A549 (cell line): ENCODE measurements at regions not wholly inside any gene's neighbourhood (a gene's known extent, or its start where the extent isn't known, plus 50 kb on each side); places are given as distances from the start of the nearest gene placed in this dataset.

ENCODE experiments used
- ATAC-seq, 2 experiments: fragments of 200-7000 bp in 1 of 2; fragments of >200 bp in 1 of 2; cut with Nextera tagmentation in 1 of 2; cut with Tn5 transposase in 1 of 2; 3 replicates each; pipeline versions ENCODE4 v1.8.0 to v1.9.1; 2018 to 2020; ENCODE audit warnings: mild to moderate bottlenecking in 1 of 2, moderate library complexity in 1 of 2
- CTCF ChIA-PET: fragments of 300-600 bp; sonication (Branson Sonifier 250); formaldehyde crosslinking; extraction: SDS; loops from one replicate; lab custom pipeline; 2021; ENCODE audit warnings: antibody characterized with exemption, inconsistent platforms; lab: Yijun Ruan, JAX
- POLR2A ChIA-PET: fragments of 350-600 bp; formaldehyde crosslinking; extraction: SDS; loops from one replicate; lab custom pipeline; 2021; ENCODE audit warnings: antibody characterized with exemption, inconsistent platforms; lab: Yijun Ruan, JAX
- DNase-seq, 2 experiments: peaks; one replicate each; pipeline versions ENCODE4 v3.0.0 to v3.0.0-alpha.2; 2011 to 2016; ENCODE audit warnings: low read depth in 1 of 2, low spot score in 1 of 2
- FAIRE-seq: peaks from 2 replicates; lab custom pipeline; 2011; peaks lifted over from hg19 to GRCh38; lab: Jason Lieb, UNC
- H3K27ac ChIP-seq, 2 experiments: fragments of >200 bp; sonication (Bioruptor Twin); formaldehyde crosslinking; 3 replicates each; pipeline ENCODE4 v1.5.1; 2016 to 2017
- H3K4me1 ChIP-seq: fragments of >200 bp; sonication (Bioruptor Twin); formaldehyde crosslinking; 3 replicates; pipeline ENCODE4 v1.6.1; 2016
- H3K4me2 ChIP-seq: fragments of >200 bp; sonication (Bioruptor Twin); formaldehyde crosslinking; 3 replicates; pipeline ENCODE4 v1.6.1; 2016
- H3K4me3 ChIP-seq: fragments of >200 bp; sonication (Bioruptor Twin); formaldehyde crosslinking; 3 replicates; pipeline ENCODE4 v1.5.1; 2016
- H3K9me3 ChIP-seq: fragments of >200 bp; sonication (Bioruptor Twin); formaldehyde crosslinking; 3 replicates; pipeline ENCODE4 v1.6.1; 2016
- CBX8 ChIP-seq: fragments of 200-600 bp; sonication (generic); IDR thresholded peaks from 2 replicates; pipeline ENCODE4 v1.6.1; 2016
- FOSB ChIP-seq: fragments of 250-450 bp; sonication (Bioruptor Pico); IDR thresholded peaks from 2 replicates; pipeline ENCODE4 v1.5.0; 2020; ENCODE audit warnings: mild to moderate bottlenecking, moderate library complexity
- FOSL2 ChIP-seq, 2 experiments: fragments of 450-650 bp in 1 of 2; fragments of >200 bp in 1 of 2; sonication (Bioruptor Twin) in 1 of 2; formaldehyde crosslinking; IDR thresholded peaks; 2 replicates each; pipeline versions ENCODE4 v1.5.0 to v1.6.1; 2016 to 2020; ENCODE audit warnings: mild to moderate bottlenecking in 1 of 2, moderate library complexity in 1 of 2
- GATA3 ChIP-seq: IDR thresholded peaks from 2 replicates; pipeline ENCODE4 v1.6.1; 2012; ENCODE audit warnings: borderline replicate concordance
- HDAC2 ChIP-seq: fragments of 200-600 bp; sonication (generic); IDR thresholded peaks from 2 replicates; pipeline ENCODE4 v1.6.1; 2016
- HEYL ChIP-seq: fragments of 250-450 bp; sonication (Bioruptor Pico); IDR thresholded peaks from 2 replicates; pipeline ENCODE4 v1.8.0; 2021; ENCODE audit warnings: mild to moderate bottlenecking, moderate library complexity
- HOXB13 ChIP-seq: fragments of 250-450 bp; sonication (Bioruptor Pico); IDR thresholded peaks from 2 replicates; pipeline ENCODE4 v1.5.0; 2020; ENCODE audit warnings: low read depth, mild to moderate bottlenecking, moderate library complexity
- JUN ChIP-seq, 2 experiments: fragments of >200 bp; sonication (Bioruptor Twin); formaldehyde crosslinking; IDR thresholded peaks; 2 replicates in 1 of 2; 3 replicates in 1 of 2; pipeline ENCODE4 v1.6.1; 2016 to 2017
- MYC ChIP-seq: IDR thresholded peaks from 2 replicates; pipeline ENCODE4 v1.6.1; 2012; ENCODE audit warnings: mild to moderate bottlenecking, inconsistent platforms, low read length, improper control_type of control experiment, borderline replicate concordance
- NPAS2 ChIP-seq: fragments of 250-450 bp; sonication (Bioruptor Pico); IDR thresholded peaks from 2 replicates; pipeline ENCODE4 v1.8.0; 2022; ENCODE audit warnings: mild to moderate bottlenecking, moderate library complexity, borderline replicate concordance
- NR3C1 ChIP-seq: fragments of >200 bp; sonication (Bioruptor Twin); formaldehyde crosslinking; IDR thresholded peaks from 3 replicates; pipeline ENCODE4 v1.6.1; 2017
- POLR2A ChIP-seq: IDR thresholded peaks from 2 replicates; pipeline ENCODE4 v1.6.1; 2012; ENCODE audit warnings: mild to moderate bottlenecking, low read length
- RCOR1 ChIP-seq: fragments of 150-350 bp; IDR thresholded peaks from 2 replicates; pipeline ENCODE4 v1.6.1; 2014; ENCODE audit warnings: antibody characterized with exemption, low read length, low read depth
- RFX5 ChIP-seq: fragments of 450-650 bp; IDR thresholded peaks from 2 replicates; pipeline ENCODE4 v1.7.1; 2014; ENCODE audit warnings: antibody characterized with exemption, mild to moderate bottlenecking, moderate library complexity
- RNF2 ChIP-seq: fragments of 200-600 bp; sonication (generic); IDR thresholded peaks from 2 replicates; pipeline ENCODE4 v1.6.1; 2016; ENCODE audit warnings: low read depth, mild to moderate bottlenecking, antibody characterized with exemption, moderate library complexity, borderline replicate concordance
- SREBF2 ChIP-seq: fragments of 450-650 bp; IDR thresholded peaks from 2 replicates; pipeline ENCODE4 v1.6.1; 2014; ENCODE audit warnings: mild to moderate bottlenecking, moderate library complexity
- TFCP2L1 ChIP-seq: fragments of 250-450 bp; sonication (Bioruptor Pico); IDR thresholded peaks from 2 replicates; pipeline ENCODE4 v1.5.0; 2021; ENCODE audit warnings: mild to moderate bottlenecking
- ZC3H11A ChIP-seq: fragments of 450-650 bp; IDR thresholded peaks from 2 replicates; pipeline ENCODE4 v1.6.1; 2014; ENCODE audit warnings: antibody characterized with exemption, mild to moderate bottlenecking
- ZSCAN20 ChIP-seq: fragments of 250-450 bp; sonication (Bioruptor Pico); IDR thresholded peaks from 2 replicates; pipeline ENCODE4 v1.8.0; 2022; ENCODE audit warnings: mild to moderate bottlenecking, moderate library complexity
- WGBS: methylation state at CpG from one replicate; pipeline ENCODE4 v1.1.6; 2017; ENCODE audit errors: missing lambda C conversion rate; 5-methylcytosine and 5-hydroxymethylcytosine counted together
- TF ChIP-seq, protein P1 (sequence below): fragments of 200-600 bp; sonication (generic); IDR thresholded peaks from 2 replicates; pipeline ENCODE4 v1.6.1; 2016; ENCODE audit warnings: antibody characterized with exemption, mild to moderate bottlenecking, moderate library complexity
- TF ChIP-seq, protein P2 (sequence below): IDR thresholded peaks from 2 replicates; pipeline ENCODE4 v1.6.1; 2012
- TF ChIP-seq, protein P3 (sequence below): IDR thresholded peaks from 2 replicates; pipeline ENCODE4 v1.6.1; 2012; ENCODE audit warnings: low read depth, borderline replicate concordance
- TF ChIP-seq, protein P4 (sequence below): fragments of 150-350 bp; IDR thresholded peaks from 2 replicates; pipeline ENCODE4 v1.6.1; 2014; ENCODE audit warnings: low read depth, mild to moderate bottlenecking, low read length
- TF ChIP-seq, protein P5 (sequence below): fragments of 450-650 bp; IDR thresholded peaks from 2 replicates; pipeline ENCODE4 v1.6.1; 2014; ENCODE audit warnings: antibody characterized with exemption
- TF ChIP-seq, protein P6 (sequence below): fragments of >200 bp; sonication (Bioruptor Twin); formaldehyde crosslinking; IDR thresholded peaks from 2 replicates; pipeline ENCODE4 v1.6.1; 2016
- TF ChIP-seq, protein P7 (sequence below): fragments of >200 bp; sonication (Bioruptor Twin); formaldehyde crosslinking; IDR thresholded peaks from 3 replicates; pipeline ENCODE4 v1.5.1; 2016

DNA sequence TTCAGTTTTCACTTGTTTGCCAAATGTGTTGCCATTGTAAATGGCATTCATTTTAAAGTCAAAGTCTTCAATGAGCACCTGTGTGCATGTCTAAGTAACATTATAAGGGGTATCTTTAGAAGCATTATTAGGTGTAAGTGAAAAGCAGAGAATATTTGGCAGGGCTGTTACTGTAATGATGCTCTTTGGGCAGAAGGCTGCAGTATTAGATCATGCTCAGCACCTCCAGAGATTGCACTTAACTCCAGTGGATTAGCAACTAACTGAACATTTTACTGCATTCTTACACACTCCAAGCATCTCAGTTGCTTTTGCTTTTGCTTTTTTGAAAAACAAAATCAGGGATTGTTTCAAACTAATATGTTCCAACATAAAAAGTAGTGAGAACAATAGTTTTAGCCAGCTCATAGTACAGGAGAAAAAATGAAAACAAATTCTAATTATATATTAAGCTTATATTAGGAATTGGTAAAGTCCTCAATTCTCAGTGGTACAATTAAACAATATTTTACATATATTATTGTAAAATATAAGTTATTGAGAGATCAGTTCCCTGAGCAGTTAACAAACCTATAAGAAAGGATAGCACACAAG, 1740.9 kb upstream of the CDH9 start (continued):
- TF ChIP-seq, protein P1, sequence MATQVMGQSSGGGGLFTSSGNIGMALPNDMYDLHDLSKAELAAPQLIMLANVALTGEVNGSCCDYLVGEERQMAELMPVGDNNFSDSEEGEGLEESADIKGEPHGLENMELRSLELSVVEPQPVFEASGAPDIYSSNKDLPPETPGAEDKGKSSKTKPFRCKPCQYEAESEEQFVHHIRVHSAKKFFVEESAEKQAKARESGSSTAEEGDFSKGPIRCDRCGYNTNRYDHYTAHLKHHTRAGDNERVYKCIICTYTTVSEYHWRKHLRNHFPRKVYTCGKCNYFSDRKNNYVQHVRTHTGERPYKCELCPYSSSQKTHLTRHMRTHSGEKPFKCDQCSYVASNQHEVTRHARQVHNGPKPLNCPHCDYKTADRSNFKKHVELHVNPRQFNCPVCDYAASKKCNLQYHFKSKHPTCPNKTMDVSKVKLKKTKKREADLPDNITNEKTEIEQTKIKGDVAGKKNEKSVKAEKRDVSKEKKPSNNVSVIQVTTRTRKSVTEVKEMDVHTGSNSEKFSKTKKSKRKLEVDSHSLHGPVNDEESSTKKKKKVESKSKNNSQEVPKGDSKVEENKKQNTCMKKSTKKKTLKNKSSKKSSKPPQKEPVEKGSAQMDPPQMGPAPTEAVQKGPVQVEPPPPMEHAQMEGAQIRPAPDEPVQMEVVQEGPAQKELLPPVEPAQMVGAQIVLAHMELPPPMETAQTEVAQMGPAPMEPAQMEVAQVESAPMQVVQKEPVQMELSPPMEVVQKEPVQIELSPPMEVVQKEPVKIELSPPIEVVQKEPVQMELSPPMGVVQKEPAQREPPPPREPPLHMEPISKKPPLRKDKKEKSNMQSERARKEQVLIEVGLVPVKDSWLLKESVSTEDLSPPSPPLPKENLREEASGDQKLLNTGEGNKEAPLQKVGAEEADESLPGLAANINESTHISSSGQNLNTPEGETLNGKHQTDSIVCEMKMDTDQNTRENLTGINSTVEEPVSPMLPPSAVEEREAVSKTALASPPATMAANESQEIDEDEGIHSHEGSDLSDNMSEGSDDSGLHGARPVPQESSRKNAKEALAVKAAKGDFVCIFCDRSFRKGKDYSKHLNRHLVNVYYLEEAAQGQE, result no peak
- TF ChIP-seq POLR2A (no peak), RNF2 (no peak), SREBF2 (no peak), JUN (IDR thresholded peaks at IDR 0.05) (no peak), HDAC2 (no peak), HOXB13 (CRISPR knock-in tag) (no peak), NPAS2 (CRISPR knock-in tag) (no peak)
- TF ChIP-seq, protein P2, sequence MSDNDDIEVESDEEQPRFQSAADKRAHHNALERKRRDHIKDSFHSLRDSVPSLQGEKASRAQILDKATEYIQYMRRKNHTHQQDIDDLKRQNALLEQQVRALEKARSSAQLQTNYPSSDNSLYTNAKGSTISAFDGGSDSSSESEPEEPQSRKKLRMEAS, result no peak
- TF ChIP-seq, protein P3, sequence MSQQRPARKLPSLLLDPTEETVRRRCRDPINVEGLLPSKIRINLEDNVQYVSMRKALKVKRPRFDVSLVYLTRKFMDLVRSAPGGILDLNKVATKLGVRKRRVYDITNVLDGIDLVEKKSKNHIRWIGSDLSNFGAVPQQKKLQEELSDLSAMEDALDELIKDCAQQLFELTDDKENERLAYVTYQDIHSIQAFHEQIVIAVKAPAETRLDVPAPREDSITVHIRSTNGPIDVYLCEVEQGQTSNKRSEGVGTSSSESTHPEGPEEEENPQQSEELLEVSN, result no peak
- TF ChIP-seq, protein P4, sequence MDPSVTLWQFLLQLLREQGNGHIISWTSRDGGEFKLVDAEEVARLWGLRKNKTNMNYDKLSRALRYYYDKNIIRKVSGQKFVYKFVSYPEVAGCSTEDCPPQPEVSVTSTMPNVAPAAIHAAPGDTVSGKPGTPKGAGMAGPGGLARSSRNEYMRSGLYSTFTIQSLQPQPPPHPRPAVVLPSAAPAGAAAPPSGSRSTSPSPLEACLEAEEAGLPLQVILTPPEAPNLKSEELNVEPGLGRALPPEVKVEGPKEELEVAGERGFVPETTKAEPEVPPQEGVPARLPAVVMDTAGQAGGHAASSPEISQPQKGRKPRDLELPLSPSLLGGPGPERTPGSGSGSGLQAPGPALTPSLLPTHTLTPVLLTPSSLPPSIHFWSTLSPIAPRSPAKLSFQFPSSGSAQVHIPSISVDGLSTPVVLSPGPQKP, result no peak
- TF ChIP-seq, protein P5, sequence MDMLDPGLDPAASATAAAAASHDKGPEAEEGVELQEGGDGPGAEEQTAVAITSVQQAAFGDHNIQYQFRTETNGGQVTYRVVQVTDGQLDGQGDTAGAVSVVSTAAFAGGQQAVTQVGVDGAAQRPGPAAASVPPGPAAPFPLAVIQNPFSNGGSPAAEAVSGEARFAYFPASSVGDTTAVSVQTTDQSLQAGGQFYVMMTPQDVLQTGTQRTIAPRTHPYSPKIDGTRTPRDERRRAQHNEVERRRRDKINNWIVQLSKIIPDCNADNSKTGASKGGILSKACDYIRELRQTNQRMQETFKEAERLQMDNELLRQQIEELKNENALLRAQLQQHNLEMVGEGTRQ, result no peak

DNA sequence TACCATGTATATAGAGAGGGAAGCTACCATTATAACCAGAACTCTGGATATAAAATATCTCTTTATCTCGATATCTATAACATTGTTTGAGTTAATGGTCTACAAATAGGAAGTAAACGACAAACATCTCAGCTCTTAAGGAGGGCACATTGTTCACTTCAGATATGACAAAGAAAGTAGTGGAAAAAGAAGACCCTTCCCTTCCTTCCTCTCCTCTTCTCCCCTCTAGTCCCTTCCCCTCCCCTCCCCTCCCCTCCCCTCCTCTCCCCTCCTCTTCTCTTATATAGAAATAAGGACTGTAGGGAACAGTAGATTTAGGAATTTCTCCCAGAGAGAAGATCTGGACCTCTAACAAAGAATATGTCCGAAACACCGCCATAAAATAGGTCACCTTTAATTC, 1731.9 kb upstream of the CDH9 start:
- 59% methylated on average over 4 of the region's 4 CpGs for WGBS
- CTCF ChIA-PET, result no interaction called here
- H3K4me3 ChIP-seq, result no peak overlapping the region

More for the DNA sequence above, 1731.9 kb upstream of the CDH9 start:
- no peak overlapping the region for H3K27ac ChIP-seq
- no peak for DNase-seq
- no peak for TF ChIP-seq RFX5
- no peak for TF ChIP-seq FOSB
- TF ChIP-seq ZC3H11A, result no peak
- no peak for TF ChIP-seq CBX8
- TF ChIP-seq GATA3, result no peak
- TF ChIP-seq, protein P6, sequence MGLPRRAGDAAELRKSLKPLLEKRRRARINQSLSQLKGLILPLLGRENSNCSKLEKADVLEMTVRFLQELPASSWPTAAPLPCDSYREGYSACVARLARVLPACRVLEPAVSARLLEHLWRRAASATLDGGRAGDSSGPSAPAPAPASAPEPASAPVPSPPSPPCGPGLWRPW, result no peak
- TF ChIP-seq, protein P7, sequence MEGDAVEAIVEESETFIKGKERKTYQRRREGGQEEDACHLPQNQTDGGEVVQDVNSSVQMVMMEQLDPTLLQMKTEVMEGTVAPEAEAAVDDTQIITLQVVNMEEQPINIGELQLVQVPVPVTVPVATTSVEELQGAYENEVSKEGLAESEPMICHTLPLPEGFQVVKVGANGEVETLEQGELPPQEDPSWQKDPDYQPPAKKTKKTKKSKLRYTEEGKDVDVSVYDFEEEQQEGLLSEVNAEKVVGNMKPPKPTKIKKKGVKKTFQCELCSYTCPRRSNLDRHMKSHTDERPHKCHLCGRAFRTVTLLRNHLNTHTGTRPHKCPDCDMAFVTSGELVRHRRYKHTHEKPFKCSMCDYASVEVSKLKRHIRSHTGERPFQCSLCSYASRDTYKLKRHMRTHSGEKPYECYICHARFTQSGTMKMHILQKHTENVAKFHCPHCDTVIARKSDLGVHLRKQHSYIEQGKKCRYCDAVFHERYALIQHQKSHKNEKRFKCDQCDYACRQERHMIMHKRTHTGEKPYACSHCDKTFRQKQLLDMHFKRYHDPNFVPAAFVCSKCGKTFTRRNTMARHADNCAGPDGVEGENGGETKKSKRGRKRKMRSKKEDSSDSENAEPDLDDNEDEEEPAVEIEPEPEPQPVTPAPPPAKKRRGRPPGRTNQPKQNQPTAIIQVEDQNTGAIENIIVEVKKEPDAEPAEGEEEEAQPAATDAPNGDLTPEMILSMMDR, result no peak
- TF ChIP-seq ZSCAN20 (CRISPR knock-in tag), result no peak
- TF ChIP-seq, protein P2, result no peak
- TF ChIP-seq, protein P4, result no peak
- TF ChIP-seq HEYL (CRISPR knock-in tag), result no peak
- TF ChIP-seq, protein P3, result no peak
- TF ChIP-seq FOSL2 (IDR thresholded peaks at IDR 0.05), result no peak
- no peak for TF ChIP-seq FOSL2 (CRISPR knock-in tag; IDR thresholded peaks at IDR 0.05)
- no peak for TF ChIP-seq SREBF2
- TF ChIP-seq NR3C1, result no peak
- no peak for TF ChIP-seq RCOR1
- TF ChIP-seq MYC, result no peak
- no peak for TF ChIP-seq TFCP2L1
- ATAC-seq, result no peak
- H3K4me2 ChIP-seq, result no peak overlapping the region
- FAIRE-seq, result no peak
- POLR2A ChIA-PET, result no interaction called here
- H3K4me1 ChIP-seq, result no peaks in the 10 kb centered on the region
- no peaks in the 10 kb centered on the region for H3K9me3 ChIP-seq
